ENCODE measurements at regions not wholly inside any gene's neighbourhood (a gene's known extent, or its start where the extent isn't known, plus 50 kb on each side); places are given as distances from the start of the nearest gene placed in this dataset.

DNA sequence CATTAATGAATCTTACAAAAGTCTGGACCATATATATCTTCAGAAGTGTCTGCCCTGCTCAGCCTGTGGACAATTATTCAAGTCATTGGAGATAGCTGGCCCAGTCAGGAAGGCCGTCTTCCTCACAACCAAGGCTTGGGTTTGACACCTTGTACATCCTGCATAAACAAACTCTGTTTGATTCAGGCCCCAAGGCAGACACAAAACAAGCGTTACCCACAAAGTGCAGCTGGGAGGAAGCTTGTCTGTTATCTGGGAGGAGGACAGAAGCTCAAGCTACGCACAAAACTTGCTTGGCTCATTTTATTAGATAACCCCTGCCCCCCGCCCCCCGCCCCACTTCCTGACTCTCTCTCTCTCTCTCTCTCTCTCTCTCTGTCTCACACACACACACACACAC, 166.9 kb upstream of the WDR11 start:
- TF ChIP-seq, protein P1, sequence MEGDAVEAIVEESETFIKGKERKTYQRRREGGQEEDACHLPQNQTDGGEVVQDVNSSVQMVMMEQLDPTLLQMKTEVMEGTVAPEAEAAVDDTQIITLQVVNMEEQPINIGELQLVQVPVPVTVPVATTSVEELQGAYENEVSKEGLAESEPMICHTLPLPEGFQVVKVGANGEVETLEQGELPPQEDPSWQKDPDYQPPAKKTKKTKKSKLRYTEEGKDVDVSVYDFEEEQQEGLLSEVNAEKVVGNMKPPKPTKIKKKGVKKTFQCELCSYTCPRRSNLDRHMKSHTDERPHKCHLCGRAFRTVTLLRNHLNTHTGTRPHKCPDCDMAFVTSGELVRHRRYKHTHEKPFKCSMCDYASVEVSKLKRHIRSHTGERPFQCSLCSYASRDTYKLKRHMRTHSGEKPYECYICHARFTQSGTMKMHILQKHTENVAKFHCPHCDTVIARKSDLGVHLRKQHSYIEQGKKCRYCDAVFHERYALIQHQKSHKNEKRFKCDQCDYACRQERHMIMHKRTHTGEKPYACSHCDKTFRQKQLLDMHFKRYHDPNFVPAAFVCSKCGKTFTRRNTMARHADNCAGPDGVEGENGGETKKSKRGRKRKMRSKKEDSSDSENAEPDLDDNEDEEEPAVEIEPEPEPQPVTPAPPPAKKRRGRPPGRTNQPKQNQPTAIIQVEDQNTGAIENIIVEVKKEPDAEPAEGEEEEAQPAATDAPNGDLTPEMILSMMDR (conservative IDR thresholded peaks at IDR 0.05; ENCODE audit: low read length) = no peak
- TF ChIP-seq EZH2phosphoT487 (IDR thresholded peaks at IDR 0.05; ENCODE audit: borderline replicate concordance, low read depth, low read length) = no peak

Measured in OCI-LY7 (cell line).